ENCODE measurements at regions not wholly inside any gene's neighbourhood (a gene's known extent, or its start where the extent isn't known, plus 50 kb on each side); places are given as distances from the start of the nearest gene placed in this dataset.
"Not testable (repeated sequence)": the region's sequence is repeated elsewhere in the genome, so short reads cannot be mapped to it uniquely, and the experiment has no call there.

DNA sequence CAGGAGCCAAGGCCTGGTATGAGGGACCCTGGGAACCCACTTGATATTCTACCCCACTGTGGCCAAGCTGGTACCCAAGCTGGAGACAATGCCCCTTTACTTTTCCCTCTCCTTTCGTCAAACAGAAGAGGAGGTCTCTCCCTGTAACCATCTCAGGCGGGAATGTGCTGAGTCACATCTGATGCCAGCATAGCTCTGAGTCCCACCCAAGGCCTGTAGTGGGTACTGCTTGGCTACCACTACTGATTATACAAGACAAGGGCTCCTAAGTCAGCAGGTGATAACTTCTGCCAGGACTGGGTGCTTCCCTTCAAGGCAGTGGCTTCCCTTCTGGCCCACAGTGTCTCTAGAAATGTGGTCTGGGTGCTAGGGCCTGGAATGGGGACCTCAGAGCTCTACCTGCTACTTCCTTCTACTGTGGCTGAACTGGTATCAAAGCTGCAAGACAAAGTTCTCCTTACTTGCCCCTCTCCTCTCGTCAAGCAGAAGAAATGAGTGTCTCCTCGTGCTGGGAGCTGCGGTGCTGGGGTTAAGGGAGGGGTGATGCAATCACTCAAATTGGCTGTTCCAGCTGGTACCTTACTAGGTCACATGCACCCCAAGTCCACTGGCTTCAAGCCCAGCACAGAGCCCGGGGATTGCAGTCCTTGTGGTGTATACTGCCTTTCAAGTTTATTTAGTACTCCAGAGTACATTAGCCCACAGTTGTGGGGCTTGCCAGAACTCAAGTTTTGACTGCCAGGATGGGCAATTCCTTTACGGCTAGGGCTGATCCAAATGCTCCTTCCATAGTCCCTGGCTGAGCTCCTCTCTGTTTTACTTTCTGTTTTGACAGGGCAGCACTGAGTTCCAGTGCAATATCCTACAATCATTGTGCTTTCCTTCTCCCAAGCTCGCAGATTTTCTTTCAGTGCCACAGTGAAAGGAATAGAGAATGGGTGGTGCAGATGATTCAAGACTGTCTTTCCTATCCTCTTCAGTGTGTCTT lies 419.7 kb upstream of the CNTN5 start:
- no peak for FAIRE-seq

DNA sequence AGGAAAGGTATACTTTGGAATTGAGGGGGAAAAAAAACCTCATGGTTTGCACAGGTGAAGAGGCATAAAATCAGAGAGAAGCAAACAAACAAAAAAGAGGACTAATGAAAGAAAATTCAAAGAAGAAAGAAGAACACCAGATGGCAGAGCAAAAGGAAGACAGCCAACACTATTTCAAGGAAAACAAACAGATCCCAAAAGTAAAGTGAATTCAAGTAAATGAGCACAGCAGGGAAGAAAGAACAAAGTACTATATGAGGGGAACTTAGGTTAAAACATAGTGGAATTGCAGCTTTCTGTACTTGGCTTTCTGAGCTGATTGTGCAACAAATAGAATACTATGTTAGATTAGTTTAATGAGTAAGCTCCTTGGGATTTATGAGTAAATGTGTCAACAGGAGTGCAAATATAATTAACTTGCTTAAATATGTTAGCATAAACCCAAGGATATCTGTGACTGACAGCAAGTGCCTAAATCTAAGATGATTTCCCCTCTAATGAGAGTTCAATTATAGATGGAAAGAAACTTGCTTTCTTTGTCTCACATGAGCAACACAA lies 404.6 kb upstream of the CNTN5 start:
- no peak for FAIRE-seq

DNA sequence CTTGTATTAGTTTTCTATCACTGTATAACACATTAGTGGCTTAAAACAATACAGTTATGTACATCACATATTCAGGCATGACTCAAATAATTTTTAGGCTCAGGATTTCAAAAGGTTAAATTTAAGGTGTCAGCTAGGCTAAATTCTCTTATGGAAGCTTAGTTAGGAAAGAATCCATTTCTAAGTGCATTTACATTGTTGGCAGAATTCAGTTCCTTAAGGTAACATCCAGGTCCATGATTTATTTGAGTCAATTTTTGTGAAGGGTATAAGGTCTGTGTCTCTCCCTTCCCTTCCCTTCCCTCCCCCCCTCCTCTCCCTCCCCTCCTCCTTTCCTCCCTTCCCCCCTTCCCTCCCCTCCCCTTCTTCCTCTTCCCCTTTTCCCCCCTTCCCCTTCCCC lies 399.0 kb upstream of the CNTN5 start:
- no peak for FAIRE-seq

DNA sequence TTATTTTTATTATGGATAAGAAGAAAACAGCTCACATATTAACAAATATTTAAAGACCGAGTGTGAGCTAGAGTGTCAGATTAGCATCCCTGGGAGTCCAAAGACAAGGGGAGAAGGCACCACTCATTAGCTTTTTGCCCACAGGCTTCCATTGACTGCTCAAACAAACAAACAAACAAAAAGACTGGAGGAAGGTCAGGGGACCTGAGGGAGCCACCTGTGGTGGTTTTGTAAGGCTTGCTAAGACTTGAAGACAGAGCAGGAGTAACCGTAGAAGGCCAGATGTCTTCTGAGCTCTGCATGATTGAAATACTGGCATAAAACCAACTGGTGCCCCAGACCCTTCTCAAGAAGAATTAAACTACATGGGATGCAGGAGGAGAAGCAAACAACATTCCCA lies 395.2 kb upstream of the CNTN5 start:
- FAIRE-seq, result no peak

DNA sequence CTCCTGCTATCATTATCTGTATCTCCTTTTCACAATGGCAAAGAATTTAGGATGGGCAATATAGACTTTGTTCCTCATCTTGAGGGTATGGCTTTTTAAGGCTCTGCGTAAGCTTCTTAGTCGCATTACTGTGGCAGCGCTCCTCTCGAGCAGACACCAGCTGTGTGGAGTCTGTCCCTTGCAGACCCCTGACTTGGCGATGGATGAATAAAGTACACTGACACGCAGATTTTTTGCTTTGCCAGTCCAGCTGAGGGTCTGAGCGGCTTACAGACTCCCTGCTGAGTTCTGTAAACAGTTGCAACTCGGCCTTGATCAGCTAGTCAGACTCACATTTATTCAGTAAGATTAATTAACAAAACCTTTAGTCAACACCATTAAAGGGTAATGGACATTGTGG lies 390.0 kb upstream of the CNTN5 start:
- FAIRE-seq, result no peak

DNA sequence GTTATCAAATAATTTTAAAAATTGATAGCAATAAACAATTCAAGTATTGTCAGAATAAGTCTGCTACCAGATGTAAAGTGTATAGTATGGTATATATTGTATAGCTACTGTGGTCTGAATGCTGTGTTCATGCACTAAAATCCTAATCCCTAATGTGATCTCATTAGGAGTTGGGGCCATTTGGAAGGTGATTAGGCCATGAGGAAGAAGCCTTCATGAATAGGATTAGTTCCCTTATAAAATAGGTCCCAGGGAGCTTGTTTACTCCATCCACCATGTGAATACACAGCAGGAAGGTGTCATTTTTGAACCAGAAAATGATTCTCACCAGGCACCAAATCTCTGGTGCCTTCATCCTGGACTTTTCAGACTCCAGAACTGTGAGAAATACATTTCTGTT lies 363.0 kb upstream of the CNTN5 start:
- no peak for FAIRE-seq

DNA sequence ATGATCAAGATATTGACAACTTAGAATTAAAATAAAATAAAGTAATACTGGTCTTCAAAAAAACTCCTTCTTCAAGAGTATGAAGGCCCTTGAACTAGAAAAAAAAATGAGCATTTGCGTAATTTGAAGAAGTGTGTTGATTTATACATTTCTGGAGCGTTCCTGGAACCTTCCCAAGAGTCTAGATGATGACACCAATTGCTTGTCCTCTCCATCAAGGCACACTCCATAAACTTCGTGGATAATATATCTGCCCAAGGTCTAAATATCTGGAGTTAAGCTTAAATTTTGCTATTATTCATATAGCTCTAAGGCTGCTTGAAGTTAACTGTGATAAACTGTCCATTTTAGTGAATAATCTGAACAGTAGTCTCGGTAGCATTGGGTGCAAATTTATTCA lies 361.3 kb upstream of the CNTN5 start:
- no peak for FAIRE-seq

DNA sequence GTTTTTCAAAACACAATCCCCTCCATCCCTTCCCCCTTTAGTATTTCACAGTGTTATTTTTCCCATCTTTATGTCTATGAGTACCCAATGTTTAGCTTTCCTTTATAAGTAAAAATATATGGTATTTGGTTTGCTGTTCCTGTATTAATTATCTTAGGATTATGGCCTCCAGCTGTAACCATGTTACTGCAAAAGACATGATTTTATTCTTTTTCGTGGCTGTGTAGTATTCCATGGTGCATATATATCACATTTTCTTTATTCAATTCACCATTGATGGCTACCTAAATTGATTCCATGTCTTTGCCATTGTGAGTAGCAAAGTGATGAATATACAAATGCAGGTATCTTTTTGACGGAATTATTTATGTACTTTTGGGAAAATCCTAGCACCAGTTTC lies 346.4 kb upstream of the CNTN5 start:
- no peak for FAIRE-seq

DNA sequence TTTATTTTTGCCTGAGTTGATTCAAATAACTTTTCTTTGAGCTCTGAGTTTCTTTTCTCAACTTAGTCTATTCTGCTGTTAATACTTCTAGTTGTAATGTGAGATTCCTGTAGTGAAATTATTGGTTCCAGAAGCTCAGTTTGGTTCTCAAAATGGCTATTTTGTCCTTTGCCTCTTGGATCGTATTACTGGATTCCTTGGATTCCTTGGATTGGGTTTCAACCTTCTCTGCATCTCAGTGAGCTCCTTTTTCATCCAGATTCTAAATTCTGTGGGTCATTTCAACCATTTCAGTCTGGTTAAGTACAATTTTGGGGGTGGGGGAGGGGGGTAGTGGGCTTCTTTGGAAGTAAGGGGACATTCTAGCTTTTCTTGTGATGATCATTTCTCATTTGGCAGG lies 341.1 kb upstream of the CNTN5 start:
- FAIRE-seq, result no peak

DNA sequence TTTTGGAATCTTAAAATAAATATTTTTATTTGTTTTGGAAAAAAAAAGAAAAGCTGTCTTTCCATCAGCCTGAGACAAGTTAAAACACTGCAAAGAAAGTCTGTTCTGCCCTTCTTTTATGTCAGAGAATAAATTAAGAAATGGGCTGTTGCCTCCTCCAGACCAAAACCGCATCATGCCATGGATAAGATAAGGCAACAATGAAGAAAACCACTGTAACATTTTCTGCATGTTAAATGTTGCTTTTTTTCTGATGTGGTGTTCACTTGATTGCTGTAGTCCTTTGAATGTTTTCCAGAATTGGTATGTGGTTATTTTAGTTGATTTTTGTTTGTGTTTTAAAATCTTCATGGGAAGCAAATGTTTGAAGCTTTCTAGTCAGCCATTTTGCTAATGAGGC lies 319.2 kb upstream of the CNTN5 start:
- FAIRE-seq, result no peak

DNA sequence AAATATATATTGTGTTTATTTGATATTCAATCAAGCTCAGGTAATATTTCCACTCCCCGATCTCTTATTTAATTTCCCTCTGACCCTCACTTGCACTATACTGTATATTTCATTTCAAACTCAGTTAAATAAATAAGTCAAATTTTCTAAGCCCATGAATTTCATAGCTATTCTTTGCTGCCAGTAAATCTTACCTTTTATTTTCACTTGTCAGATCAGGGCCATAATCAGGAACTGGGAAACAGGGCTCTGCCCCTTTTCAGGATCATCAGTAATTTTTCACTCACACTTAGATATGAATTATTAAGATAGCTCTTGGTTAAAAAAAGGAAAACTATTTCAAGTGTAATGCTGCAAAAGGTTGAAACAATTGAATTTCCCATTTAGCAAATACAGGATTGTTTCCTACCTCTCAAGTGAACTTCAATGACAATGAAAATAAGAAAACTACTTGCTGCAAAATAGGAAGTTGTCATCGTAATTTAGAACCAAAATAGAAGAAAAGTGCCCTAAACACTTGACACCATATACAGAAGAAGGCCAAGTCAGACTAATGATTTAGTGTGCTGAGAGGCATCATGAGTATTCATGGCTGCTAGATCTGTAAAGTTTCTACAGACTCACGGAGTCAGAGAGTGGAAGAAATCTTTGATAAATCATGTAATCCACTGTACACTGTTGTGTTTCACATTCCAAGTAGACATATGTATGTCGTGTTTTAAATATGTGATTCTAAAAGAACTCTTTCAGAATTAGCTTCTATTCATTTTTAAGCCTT lies 316.8 kb upstream of the CNTN5 start:
- no peak for FAIRE-seq

DNA sequence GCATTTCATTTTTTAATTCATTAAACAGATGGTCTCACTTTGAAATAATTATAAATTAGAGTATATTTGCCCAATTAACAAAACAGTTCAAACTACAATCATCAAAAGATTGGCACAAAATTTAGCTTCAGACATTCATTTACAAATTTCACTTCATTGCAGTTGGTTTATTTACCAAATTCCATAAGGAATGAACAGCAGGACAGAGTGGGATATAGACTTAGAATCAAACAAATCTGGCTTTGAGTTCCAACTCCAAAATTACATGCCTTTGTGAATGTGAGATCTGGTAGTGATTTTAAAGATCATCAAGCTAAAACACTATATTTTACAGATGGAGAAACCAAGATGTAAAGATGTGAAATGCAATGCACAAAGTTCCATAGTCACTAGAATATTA lies 310.7 kb upstream of the CNTN5 start:
- FAIRE-seq, result no peak

DNA sequence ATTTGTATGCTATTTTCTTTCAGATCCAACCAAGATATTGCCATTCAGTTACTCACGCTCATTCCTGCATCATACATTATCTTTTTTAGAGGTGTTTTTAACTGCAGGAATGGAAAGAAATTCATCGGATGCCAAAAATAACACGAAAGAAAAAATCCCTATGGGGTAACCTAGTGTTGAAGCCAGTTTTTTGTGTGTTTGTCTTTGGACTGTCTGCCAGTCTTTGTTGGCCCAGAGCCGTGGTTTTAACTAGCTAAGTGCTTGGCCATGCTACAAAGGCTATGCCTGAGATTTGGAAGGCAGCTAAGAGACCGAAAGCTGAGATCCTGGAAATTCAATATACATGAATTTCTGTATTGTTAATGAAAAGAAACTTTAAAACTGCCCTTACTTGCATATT lies 309.8 kb upstream of the CNTN5 start:
- no peak for FAIRE-seq

DNA sequence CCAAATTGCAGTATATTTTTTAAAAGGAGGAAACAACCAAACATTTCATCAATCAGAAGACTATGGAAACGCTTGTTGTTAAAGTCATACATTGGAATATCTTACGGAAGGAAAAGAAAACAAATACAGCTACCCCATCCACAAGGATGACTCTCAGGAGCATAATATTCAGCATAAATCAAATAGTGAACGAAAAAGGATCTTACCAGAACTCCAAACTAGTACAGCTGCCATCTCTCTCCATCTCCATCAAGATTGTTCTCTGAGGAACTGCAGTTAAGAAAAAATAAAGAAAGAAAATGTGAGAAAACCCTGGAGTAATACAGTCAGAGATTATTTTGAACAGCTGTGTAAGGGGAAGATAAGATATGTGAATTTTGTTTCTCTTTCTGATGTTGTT lies 299.8 kb upstream of the CNTN5 start:
- FAIRE-seq, result no peak

DNA sequence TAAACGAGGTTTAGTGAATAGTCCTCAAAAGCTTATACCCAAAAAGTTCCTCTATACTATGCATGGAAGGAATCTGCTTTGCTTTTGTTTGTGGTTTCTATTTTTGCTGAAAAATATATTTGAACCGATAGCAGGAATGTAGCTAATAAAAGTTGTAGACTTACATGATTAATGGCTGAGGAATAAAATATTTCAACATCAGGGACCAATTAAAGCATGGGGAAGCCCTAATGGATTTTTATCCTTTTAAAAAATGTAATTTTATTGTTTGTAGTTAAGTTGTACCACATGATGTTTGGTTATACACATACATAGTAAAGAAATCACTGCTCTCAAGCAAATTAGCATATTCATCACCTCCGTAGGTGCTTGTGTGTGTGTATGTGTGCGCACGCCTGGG lies 295.3 kb upstream of the CNTN5 start:
- no peak for FAIRE-seq

DNA sequence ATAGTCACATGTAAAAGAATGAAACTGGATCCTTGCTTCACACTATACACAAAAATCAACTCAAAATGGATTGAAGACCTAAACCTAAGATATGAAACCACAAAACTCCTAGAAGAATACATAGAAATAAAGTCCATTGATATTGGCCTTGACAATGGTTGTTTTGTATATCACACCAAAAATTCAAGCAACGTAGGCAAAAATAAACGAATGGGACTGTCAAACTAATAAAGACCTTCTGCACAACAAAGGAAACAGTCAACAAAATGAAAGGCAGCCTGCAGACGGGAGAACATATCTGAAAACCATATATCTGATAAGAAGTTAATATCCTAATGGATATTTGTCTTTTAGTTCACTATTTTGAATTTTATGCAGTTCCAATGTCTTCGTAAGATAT lies 292.3 kb upstream of the CNTN5 start:
- FAIRE-seq, result no peak

DNA sequence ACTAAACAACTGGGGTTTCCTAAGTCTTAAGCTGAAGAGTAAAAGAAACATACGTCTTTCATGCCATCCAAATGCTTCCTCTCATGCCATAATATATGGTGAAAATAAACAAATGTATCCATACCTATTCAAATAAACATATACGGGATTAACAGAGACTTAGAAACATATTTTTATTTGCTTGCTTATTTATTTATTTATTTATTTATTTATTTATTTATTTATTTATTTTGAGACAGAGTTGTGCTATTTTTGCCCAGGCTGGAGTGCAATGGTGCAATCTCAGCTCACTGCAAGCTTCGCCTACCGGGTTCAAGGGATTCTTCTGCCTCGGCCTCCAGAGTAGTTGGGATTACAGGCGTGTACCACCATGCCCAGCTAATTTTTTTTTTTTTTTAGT lies 291.6 kb upstream of the CNTN5 start:
- FAIRE-seq, result no peak

DNA sequence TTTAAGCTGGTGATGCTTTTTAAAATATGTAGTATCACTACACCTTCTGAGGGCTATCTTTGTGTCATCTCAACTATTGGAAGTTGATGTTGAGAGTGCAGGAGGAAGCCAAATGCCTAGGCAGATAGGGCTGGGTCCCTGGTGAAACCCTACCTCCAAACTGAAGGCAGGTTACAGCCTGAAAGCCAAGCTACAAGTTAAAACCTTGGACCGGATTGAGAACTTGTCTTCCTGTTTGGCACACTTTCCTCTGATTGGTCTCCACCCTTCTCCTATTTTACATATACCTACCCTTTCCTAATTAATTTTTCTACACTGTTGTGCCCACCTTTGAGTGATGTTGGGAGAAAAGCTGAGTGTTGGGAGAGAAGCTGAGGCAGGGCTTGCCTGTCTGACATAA lies 287.8 kb upstream of the CNTN5 start:
- FAIRE-seq, result no peak

DNA sequence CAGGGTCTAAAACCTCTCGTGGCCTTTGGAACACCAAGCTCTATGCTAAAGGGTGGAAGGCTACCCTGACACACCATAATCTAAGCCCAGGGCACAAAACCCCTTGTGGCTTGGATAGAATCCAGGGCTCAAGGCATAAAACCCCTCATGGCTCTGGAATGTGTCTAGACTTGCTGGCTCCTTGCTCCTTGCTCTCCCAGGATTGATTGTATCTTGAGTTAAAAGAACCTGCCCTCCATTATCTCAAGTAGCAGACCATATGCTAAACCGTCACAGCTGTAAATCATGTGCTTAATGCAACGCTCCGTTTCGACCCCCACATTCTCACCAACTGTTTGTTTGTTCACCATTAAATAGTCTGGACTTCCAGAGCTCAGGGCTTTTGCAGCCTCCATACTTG lies 287.4 kb upstream of the CNTN5 start:
- FAIRE-seq, result not testable (repeated sequence)

DNA sequence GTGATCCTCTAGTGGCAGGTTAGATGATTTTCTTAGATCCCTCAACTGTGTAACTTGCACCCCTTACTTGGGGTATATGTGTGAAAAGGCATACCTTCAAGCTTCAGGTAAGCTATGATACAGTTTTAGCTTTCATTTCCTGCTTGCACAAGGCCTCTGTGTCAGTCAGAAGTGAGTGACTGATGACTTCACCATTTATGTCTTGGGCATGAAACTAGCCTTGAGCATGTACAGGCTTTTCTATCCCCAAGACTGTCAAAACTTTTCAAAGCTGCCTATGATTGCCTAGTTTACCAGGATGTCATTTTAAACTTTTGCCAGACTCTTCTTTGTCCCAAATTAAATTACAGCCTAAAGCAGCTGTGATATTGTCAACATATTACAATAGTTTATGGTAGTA lies 286.1 kb upstream of the CNTN5 start:
- FAIRE-seq, result no peak

DNA sequence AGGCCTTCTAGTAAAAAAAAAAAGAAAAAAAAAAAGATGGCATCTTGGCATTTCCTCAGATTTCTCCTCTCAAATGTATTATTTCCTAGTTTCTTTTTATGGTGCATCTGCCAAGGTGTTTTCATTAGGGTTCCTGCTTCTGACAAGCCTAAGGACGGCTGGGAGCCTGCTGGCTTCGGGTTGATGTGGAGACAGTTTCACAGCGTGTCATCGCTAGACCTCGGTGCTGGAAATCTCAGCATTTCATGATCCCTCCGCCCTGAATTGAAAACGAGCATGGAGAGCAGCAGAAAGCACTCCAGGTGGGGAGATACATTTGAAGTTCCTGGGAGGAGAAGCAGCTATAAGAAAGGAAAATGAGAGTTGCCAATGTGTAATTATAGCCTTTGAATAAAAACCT lies 283.9 kb upstream of the CNTN5 start:
- no peak for FAIRE-seq

DNA sequence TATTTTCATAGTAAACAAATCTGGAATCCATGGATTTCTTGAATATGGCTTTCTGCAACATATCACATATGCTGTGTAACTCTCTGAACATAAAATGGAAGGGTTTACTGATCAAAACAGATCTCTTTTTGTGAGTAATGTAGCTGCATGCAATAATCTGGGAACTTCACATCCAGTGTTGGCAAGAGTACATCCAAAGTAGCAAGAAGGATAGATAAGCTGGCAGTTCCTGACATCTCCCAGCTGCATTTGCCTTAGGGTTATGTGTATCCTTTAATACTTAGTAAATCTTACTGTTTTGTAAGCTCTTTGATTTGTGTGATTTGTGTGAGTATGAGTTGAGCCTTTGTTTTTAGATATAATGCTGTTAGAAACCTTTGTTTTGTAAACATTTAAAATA lies 280.4 kb upstream of the CNTN5 start:
- no peak for FAIRE-seq

DNA sequence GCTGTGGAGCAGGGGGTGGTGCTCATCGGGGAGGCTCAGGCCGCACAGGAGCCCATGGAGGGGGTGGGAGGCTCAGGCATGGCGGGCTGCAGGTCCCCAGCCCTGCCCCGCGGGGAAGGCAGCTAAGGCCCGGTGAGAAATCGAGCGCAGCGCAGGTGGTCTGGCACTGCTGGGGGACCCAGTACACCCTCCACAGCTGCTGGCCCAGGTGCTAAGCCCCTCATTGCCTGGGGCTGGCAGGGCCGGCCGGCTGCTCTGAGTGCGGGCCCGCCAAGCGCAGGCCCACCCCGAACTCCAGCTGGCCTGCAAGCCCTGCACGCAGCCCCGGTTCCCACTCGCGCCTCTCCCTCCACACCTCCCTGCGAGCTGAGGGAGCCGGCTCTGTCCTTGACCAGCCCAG lies 257.3 kb upstream of the CNTN5 start:
- FAIRE-seq, result not testable (repeated sequence)

DNA sequence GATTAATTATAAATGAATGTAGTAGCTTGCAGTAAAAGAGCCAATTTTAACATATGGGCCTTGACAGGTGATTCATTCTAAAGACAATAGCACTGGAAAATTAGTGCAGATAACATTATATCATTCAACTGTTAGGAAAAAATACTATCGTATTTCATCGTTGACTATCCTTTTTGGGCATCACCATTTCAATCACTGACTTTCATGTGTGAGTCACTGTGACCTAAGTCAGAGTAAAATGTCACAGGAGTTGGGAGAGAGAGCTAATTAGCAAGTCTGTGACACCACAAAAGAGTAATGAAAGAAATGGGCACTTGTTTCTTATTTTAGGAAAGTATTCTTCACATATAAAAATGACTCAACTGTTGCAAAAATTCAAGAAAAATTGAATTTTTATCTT lies 253.8 kb upstream of the CNTN5 start:
- FAIRE-seq, result no peak
